ENCODE measurements at regions not wholly inside any gene's neighbourhood (a gene's known extent, or its start where the extent isn't known, plus 50 kb on each side); places are given as distances from the start of the nearest gene placed in this dataset.

GRCh38 chr5:135214897-135215616 lies 181.0 kb upstream of the PITX1 start:
- TF ChIP-seq, protein P1, sequence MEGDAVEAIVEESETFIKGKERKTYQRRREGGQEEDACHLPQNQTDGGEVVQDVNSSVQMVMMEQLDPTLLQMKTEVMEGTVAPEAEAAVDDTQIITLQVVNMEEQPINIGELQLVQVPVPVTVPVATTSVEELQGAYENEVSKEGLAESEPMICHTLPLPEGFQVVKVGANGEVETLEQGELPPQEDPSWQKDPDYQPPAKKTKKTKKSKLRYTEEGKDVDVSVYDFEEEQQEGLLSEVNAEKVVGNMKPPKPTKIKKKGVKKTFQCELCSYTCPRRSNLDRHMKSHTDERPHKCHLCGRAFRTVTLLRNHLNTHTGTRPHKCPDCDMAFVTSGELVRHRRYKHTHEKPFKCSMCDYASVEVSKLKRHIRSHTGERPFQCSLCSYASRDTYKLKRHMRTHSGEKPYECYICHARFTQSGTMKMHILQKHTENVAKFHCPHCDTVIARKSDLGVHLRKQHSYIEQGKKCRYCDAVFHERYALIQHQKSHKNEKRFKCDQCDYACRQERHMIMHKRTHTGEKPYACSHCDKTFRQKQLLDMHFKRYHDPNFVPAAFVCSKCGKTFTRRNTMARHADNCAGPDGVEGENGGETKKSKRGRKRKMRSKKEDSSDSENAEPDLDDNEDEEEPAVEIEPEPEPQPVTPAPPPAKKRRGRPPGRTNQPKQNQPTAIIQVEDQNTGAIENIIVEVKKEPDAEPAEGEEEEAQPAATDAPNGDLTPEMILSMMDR (IDR thresholded peaks at IDR 0.05 in 4 of 5, conservative IDR thresholded peaks at IDR 0.05 in 1 of 5), result no peak
- TF ChIP-seq POLR2A (IDR thresholded peaks at IDR 0.05), result no peak
